Endodermal cell (in vitro differentiated cells): ENCODE measurements at regions not wholly inside any gene's neighbourhood (a gene's known extent, or its start where the extent isn't known, plus 50 kb on each side); places are given as distances from the start of the nearest gene placed in this dataset.
A peak's percentile ranks its signal among the peaks of the same experiment; 100 is the strongest.

Experiments used
- DNase-seq: peaks from one replicate; pipeline ENCODE4 v3.0.0-alpha.2; 2017
- H3K27ac ChIP-seq: 2 replicates; pipeline ENCODE4 v1.5.1; 2013; ENCODE audit warnings: mild to moderate bottlenecking, low read depth, low read length, moderate library complexity
- H3K27me3 ChIP-seq: 2 replicates; pipeline ENCODE4 v1.6.1; 2013; ENCODE audit warnings: mild to moderate bottlenecking, low read length, moderate library complexity; ENCODE audit not compliant: insufficient read depth, control insufficient read depth, poor library complexity, severe bottlenecking
- H3K36me3 ChIP-seq: 2 replicates; pipeline ENCODE4 v1.7.0; 2013; ENCODE audit warnings: mild to moderate bottlenecking, low read length, moderate library complexity; ENCODE audit not compliant: control insufficient read depth, insufficient read depth
- H3K4me1 ChIP-seq: one replicate; pipeline ENCODE4 v1.7.0; 2013; ENCODE audit warnings: low read length; ENCODE audit not compliant: control insufficient read depth, insufficient read depth
- H3K4me3 ChIP-seq: 2 replicates; pipeline ENCODE4 v1.5.1; 2013; ENCODE audit warnings: mild to moderate bottlenecking, low read length, moderate library complexity
- H3K9ac ChIP-seq: 2 replicates; pipeline ENCODE4 v1.6.1; 2013; ENCODE audit warnings: mild to moderate bottlenecking, low read length, moderate library complexity; ENCODE audit not compliant: poor library complexity, severe bottlenecking; ENCODE audit errors: extremely low read depth
- H3K9me3 ChIP-seq: 2 replicates; pipeline ENCODE4 v1.6.1; 2013; ENCODE audit warnings: mild to moderate bottlenecking, low read length, moderate library complexity; ENCODE audit not compliant: control insufficient read depth
- H3K27ac Mint-ChIP-seq: 2 replicates; pipeline ENCODE4 v1.8.0; 2020; ENCODE audit warnings: mixed read lengths
- H3K27me3 Mint-ChIP-seq: 2 replicates; pipeline ENCODE4 v1.8.0; 2021; ENCODE audit warnings: mild to moderate bottlenecking, mixed read lengths; ENCODE audit not compliant: insufficient read depth
- H3K36me3 Mint-ChIP-seq: 2 replicates; pipeline ENCODE4 v1.8.0; 2020; ENCODE audit warnings: low read depth, mixed read lengths
- H3K4me1 Mint-ChIP-seq: 2 replicates; pipeline ENCODE4 v1.8.0; 2020; ENCODE audit warnings: mixed read lengths
- H3K4me3 Mint-ChIP-seq: 2 replicates; pipeline ENCODE4 v1.8.0; 2020; ENCODE audit warnings: mild to moderate bottlenecking, moderate library complexity, mixed read lengths
- H3K9me3 Mint-ChIP-seq: 2 replicates; pipeline ENCODE4 v1.8.0; 2020; ENCODE audit warnings: mild to moderate bottlenecking, mixed read lengths
- WGBS, 2 experiments: methylation state at CpG; one replicate each; pipeline versions ENCODE4 v1.1.5 to v1.1.7; 2013; ENCODE audit warnings: missing lambda C conversion rate in 2 of 2, mixed read lengths in 1 of 2; ENCODE audit not compliant: insufficient coverage in 1 of 2, insufficient read length in 1 of 2; 5-methylcytosine and 5-hydroxymethylcytosine counted together
- TF ChIP-seq, protein P1 (sequence below): fragments of 200-600 bp; sonication (generic); conservative IDR thresholded peaks from 2 replicates; pipeline ENCODE4 v1.5.0; 2021; ENCODE audit warnings: antibody characterized with exemption, mild to moderate bottlenecking

DNA sequence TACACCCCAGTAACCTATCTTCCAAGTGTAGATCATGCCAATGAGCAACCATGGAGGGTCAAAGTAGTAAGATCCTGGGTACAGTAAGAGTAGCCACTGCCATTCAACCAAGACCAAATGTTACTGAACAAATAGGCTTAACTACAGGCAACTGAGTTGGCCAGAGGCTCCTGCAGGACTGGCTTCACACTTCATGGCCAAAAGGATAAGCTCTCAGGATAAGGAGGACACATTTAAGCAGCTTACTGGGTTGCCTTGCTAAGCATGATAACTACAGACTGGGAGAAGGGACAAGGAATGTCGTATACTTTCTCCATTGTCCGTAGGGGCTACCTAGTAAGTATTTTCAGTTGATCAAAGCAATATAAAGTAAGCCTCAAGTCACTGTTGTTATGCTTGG lies 174.7 kb downstream of the INO80D start:
- no peak for DNase-seq
- Mint-ChIP-seq H3K27ac (peak overlapping the region; percentile 56), H3K4me3 (no peak overlapping the region), H3K4me1 (peaks cover 44% of the 10 kb centered on the region), H3K9me3 (peaks cover 13% of the 10 kb centered on the region), H3K36me3 (no peaks in the 10 kb centered on the region), H3K27me3 (peaks cover 6% of the 10 kb centered on the region)
- Histone ChIP-seq H3K9me3 (peaks cover 16% of the 10 kb centered on the region), H3K27ac (no peak overlapping the region), H3K4me1 (peaks cover 21% of the 10 kb centered on the region), H3K27me3 (peaks cover 14% of the 10 kb centered on the region), H3K4me3 (no peak overlapping the region), H3K9ac (no peak overlapping the region), H3K36me3 (no peaks in the 10 kb centered on the region)
- 82% methylated on average over 2 of the region's 2 CpGs for WGBS, 2 experiments
- TF ChIP-seq, protein P1, sequence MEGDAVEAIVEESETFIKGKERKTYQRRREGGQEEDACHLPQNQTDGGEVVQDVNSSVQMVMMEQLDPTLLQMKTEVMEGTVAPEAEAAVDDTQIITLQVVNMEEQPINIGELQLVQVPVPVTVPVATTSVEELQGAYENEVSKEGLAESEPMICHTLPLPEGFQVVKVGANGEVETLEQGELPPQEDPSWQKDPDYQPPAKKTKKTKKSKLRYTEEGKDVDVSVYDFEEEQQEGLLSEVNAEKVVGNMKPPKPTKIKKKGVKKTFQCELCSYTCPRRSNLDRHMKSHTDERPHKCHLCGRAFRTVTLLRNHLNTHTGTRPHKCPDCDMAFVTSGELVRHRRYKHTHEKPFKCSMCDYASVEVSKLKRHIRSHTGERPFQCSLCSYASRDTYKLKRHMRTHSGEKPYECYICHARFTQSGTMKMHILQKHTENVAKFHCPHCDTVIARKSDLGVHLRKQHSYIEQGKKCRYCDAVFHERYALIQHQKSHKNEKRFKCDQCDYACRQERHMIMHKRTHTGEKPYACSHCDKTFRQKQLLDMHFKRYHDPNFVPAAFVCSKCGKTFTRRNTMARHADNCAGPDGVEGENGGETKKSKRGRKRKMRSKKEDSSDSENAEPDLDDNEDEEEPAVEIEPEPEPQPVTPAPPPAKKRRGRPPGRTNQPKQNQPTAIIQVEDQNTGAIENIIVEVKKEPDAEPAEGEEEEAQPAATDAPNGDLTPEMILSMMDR, result no peak

DNA sequence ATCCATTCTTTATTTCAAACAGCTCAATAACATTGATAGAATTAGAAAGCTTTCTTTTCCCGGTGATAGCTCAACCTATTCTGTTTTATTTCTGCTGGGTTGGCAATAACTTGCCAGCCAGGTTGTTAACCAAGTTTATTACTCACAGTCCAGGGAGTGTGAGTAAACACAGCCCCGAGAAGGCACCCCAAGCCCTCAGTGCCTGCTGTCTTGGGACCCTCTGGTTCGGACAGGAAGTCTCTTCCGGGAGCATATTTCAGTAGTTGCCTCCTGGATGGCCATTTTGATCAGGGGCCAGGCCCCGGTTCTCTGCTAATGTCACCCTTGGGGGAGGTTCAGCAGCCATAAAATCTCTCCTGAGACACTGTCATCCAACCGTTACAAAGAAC lies 176.8 kb downstream of the INO80D start:
- H3K4me1 ChIP-seq, result peaks cover 9% of the 10 kb centered on the region
- H3K27ac Mint-ChIP-seq, result no peak overlapping the region
- TF ChIP-seq, protein P1, result no peak

DNA sequence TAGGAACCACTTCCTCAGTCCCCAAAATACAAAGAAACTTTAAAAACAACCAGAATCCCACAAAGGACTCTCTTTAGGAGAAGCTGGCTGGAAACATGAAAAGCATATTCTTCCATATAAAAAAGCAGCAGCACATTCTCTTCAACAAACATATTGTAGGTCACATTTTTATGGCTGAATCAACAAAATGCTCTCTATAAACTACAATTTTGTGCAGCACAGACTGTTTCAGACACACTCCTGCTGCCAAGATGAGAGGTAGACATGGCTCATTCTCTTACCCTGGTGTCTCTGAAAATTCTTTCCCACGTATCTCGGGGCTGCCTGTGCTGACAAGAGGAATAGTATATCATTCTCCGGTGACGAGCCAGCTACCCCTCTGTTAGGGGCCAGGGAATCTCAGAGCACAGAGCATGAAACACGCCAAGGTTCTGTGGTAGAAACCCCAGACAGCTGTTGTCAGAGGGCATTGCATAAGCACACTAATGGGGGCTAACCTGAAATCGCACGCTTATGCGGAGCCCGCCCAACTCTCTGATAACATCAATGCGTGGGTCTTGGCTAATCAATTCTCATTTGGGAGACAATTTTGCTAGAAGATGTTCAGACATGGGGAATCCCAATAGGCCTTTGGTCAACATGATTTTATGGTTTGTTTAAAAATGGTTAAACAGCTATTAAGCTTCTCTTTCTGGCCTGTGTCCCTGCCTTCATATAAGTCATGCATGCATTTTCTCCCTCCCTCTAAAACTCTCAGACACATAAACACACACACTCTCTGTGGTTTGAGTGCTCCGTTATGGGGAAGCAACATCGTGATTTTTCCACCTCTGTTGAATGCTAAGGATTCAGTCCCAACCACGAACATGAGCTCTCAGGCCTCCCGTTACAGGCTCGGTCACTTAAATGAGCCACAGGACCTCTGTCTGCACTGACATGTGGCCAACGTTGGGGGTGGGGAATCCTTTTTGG lies 177.5 kb downstream of the INO80D start:
- Mint-ChIP-seq H3K4me1 (peaks cover 24% of the 10 kb centered on the region), H3K4me3 (no peak overlapping the region), H3K27me3 (peaks cover 6% of the 10 kb centered on the region), H3K36me3 (no peaks in the 10 kb centered on the region), H3K9me3 (peaks cover 13% of the 10 kb centered on the region), H3K27ac (no peak overlapping the region)
- H3K4me3 ChIP-seq, result no peak overlapping the region
- WGBS, 2 experiments, result 93 to 98% methylated on average over 9 to 16 of the region's 16 CpGs
- H3K9me3 ChIP-seq, result peaks cover 16% of the 10 kb centered on the region
- TF ChIP-seq, protein P1, result no peak
- H3K4me1 ChIP-seq, result peaks cover 9% of the 10 kb centered on the region
- peaks cover 14% of the 10 kb centered on the region for H3K27me3 ChIP-seq
- H3K9ac ChIP-seq, result no peak overlapping the region
- no peaks in the 10 kb centered on the region for H3K36me3 ChIP-seq
- H3K27ac ChIP-seq, result no peak overlapping the region
- no peak for DNase-seq

More for the DNA sequence above, 176.8 kb downstream of the INO80D start:
- H3K27me3 ChIP-seq, result peaks cover 14% of the 10 kb centered on the region
- Mint-ChIP-seq H3K27me3 (peaks cover 6% of the 10 kb centered on the region), H3K36me3 (no peaks in the 10 kb centered on the region), H3K4me1 (peaks cover 31% of the 10 kb centered on the region), H3K4me3 (no peak overlapping the region), H3K9me3 (peaks cover 13% of the 10 kb centered on the region)
- no peak overlapping the region for H3K9ac ChIP-seq
- H3K36me3 ChIP-seq, result no peaks in the 10 kb centered on the region
- no peak overlapping the region for H3K4me3 ChIP-seq
- WGBS, 2 experiments, result 92 to 100% methylated on average over 5 to 6 of the region's 6 CpGs
- no peak overlapping the region for H3K27ac ChIP-seq
- DNase-seq, result no peak
- peaks cover 16% of the 10 kb centered on the region for H3K9me3 ChIP-seq
